GM21619 (cell line): ENCODE measurements at regions not wholly inside any gene's neighbourhood (a gene's known extent, or its start where the extent isn't known, plus 50 kb on each side); places are given as distances from the start of the nearest gene placed in this dataset.

Experiments used
- ATAC-seq: cut with Tn5 transposase; IDR thresholded peaks from one replicate; pipeline ENCODE4 v1.9.1; 2021; ENCODE audit not compliant: unreplicated experiment

DNA sequence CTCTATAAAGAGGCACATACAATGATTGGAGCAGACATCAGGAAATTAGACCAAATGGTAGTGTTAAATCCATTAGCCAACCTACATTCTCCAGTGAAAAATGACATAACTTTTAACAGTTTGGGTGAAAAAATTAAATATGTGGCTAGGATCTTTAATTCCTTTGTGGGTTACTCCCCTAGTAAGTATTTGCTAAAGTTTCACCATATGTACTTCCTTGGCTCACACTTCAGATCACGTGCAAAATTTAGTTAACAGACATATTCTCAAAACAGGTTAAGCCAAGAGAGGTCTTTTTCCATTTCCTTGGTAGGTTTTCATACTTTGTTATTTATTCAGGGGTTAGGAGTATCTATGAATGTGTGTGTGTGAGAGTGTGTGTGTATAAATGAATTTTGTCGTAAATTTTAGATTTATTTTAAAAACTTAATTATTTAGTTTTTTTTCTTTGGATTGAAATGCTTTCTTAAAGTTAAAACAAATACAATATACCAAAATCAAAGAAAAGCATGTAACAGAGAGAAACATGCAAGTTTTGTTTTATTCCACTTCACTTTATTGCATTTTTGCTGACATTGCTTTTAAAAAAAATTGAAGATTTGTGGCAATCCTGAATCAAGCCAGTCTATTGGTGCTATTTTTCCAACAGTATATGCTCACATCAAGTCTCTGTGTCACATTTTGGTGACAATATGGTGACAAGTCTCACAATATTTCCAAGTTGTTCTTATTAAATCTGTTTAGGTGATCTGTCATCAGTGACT is 258.7 kb downstream of the FLRT2 start:
- no peak for ATAC-seq

DNA sequence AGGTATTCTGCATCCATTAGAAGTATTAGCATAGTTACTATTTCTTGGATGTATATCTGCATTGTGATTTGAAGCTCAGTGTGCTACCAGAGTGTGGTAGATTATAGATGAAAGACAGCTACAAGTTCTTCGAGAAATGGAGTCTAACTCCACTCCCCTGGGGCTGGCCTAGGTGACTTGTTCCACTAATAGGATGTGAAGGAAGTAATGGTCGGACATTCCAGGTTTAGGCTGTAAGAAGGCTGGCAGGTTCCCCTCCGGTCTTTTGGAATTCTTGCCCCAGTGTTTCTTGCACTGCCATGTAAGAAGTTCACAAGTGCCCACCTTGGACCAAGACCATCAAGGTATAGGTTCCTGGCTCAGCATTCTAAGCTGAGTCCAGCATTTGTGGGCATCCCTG is 236.4 kb downstream of the FLRT2 start:
- no peak for ATAC-seq

DNA sequence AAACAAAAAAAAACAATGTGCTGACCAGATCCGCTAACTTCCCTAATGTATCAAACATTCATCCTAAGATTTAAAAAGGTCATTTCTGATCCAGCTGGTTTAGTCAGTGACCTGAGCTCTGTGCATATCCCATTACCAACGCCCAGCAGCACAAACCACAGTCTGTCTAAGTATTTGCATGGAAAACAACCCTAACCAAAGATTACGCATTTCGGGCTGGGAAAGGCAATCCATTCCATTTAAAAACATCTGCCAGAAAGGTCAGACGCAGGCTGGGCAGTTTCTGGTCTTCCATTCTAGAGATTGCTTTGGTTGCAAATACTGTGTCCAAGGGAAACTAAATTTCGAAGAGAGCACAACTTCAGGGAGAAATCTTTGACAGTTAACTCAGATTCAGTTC is 234.9 kb downstream of the FLRT2 start:
- no peak for ATAC-seq

DNA sequence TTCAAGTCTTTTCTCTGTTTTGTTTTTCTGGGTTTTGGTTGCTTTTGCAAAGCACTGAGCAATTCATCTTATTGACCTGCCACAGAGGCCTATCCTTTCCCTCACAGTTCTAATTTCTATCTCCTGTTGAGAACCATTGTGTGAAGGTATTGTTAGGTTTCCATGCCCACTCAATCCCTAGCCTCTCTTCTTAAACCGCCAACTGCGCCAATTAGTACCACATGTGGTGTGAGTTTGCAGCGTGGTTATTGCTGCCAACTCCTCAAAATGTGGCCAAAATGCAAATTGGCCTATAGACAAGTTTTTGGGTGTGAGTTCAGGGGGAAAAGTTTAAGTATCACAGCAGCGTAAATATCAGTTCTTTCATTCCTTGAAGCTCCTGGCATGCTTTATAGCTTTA is 232.6 kb downstream of the FLRT2 start:
- ATAC-seq, result no peak

DNA sequence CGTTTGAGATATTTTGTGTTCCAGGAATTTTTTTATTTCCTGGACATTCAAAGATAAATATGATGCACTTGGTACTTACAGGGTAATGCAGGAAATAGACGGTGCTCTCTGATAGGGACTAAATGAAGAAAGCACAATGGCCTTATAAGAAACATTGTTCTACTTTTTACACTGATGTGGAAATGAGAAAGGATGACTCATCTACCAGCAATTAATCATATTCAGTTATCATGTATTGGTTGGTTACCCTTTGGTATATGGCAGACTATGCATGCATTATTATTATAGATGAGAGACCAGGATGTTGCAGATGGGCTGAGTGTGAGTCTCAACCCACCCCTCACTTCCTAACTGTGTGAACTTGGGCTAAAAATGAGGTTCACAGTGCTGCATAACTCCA is 222.2 kb downstream of the FLRT2 start:
- ATAC-seq, result no peak

DNA sequence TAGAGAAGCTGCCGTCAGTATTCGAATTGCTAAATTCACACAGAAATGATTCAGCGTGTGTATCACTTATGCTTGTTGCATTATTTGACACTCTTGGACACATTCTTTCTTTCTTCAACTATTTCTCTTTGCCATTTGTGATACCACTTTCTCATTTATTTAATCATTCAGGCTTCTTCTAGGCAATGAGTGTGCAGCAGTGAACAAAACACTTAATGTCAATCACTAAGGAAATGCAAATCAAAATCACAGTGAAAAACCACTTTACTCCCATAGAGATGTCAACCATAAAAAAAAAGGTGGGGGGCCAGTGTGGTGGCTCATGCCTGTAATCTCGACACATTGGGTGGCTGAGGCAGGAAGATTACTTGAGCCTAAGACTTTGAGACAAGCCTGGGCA is 214.6 kb downstream of the FLRT2 start:
- no peak for ATAC-seq

DNA sequence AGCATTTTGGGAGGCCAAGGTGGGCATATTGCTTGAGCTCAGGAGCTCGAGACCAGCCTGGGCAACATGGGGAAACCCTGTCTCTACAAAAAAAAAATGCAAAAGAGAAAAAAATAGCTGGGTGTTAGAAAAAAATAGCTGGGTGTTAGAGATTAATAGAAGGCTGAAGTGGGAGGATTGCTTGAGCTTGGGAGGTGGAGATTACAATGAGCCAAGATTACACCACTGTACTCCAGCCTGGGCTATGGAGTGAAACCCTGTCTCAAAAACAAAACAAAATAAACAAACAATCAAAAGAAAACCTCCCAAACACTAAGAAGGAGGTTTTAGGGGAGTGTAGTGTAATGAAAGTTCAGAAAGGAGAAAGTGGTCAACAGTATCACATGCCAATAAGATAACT is 202.1 kb downstream of the FLRT2 start:
- ATAC-seq, result no peak

DNA sequence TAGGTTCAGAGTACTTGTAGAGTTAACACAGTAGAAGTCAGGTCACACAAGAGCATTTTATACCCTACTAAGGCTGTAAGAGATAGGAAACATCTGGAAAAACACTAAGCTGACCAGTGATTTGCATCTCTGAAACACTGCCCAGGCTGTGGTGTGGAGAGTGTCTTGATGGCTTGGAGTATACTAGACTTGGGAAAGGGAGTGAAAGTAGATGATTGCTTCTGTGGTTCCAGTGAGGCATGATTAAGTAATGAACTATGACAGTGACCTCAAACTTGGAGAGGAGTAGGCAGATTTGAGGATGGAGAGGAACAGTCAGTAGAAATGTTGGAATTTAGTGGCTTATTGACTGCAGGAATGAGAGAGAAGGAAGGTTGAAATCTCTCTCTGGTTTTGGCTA is 201.2 kb downstream of the FLRT2 start:
- ATAC-seq, result no peak

DNA sequence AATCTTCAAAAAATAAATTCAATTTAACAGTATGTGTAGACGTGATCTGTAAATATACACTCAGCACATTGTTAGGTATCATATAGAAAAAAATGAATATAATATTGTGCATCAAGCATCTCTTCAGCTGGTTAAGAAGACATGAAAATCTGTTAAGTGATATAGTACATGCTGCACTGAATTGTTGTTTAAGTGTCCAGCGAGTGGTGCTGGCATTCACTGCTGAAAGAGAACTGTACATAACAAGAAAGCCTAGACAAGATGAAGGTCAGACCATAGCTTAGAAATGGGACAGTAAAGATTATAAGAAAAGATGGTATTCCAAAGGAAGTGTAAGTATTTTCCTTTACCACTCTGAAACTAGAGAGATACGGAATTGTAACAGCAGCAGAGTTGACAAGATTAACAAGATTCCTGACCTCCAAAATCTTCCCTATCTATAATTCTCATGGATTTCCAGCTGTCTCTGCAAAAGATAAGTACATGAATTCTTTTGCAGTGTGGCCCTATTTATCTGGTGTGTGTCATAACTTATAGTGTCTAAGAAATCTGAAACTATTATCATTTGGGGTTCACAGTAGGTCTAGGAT is 198.6 kb downstream of the FLRT2 start:
- ATAC-seq, result no peak

DNA sequence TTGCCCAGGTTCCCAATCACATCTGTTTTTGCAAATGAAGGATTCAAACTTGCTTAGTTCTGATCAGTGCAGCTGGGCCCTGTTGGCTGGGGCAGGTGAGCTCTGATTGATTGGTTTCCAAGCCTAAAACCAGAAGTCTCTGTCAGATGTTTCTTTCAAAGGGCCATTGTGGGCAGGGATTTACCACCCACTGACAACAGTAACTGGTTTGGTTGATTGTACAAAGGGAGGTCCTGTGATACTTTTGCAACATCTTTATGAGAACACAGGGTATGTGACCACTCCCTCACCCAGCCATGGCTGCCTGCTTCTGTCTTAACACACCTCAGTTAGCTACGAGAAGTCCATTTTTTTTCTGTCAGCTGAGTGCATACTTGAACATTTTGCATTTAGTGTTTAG is 184.1 kb downstream of the FLRT2 start:
- no peak for ATAC-seq

DNA sequence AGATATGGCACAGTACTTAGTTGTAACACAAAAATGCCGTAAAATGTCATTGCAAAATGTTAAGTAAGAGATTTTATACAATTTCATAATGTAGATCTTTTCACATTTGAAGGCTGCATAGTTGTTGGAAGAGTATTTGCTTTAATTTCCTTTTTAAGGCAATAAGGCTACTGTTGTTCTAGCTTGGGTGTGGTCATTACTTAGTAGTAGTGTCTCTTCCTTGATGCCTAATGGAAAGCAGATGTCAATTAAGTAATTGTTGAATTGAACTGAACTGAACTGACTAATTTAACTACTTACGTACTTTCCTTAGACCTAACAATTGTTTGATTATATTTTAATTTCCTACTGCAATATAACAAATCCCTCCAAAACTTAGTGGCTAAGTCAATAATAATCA is 181.7 kb downstream of the FLRT2 start:
- no peak for ATAC-seq
